ENCODE measurements at regions not wholly inside any gene's neighbourhood (a gene's known extent, or its start where the extent isn't known, plus 50 kb on each side); places are given as distances from the start of the nearest gene placed in this dataset.

GRCh38 chr9:19597176-19597575, 188.4 kb downstream of the ACER2 start:
- no peak overlapping the region for H3K4me3 ChIP-seq
- no peaks in the 10 kb centered on the region for H3K27me3 ChIP-seq
- no peak for DNase-seq (ENCODE audit: low spot score in 2 of 2)
- intact Hi-C loops (cut with DNase I): no loop called here
- H3K27ac ChIP-seq: no peak overlapping the region
- no peaks in the 10 kb centered on the region for H3K9me3 ChIP-seq
- no peak for TF ChIP-seq CTCF (IDR thresholded peaks at IDR 0.05)
- no peaks in the 10 kb centered on the region for H3K4me1 ChIP-seq
- no peaks in the 10 kb centered on the region for H3K36me3 ChIP-seq

- intact Hi-C loops (cut with DNase I): no loop called here
- Histone ChIP-seq H3K27me3 (no peaks in the 10 kb centered on the region), H3K4me1 (no peaks in the 10 kb centered on the region), H3K27ac (no peak overlapping the region), H3K36me3 (no peaks in the 10 kb centered on the region), H3K9me3 (no peaks in the 10 kb centered on the region), H3K4me3 (no peak overlapping the region)
- TF ChIP-seq CTCF (IDR thresholded peaks at IDR 0.05): no peak
- no peak for DNase-seq (ENCODE audit: low spot score in 2 of 2)
These were observed 186.2 kb downstream of the ACER2 start for GRCh38 chr9:19595003-19595402.

- Histone ChIP-seq H3K4me3 (no peak overlapping the region), H3K27me3 (no peaks in the 10 kb centered on the region), H3K9me3 (peaks cover 0 to 5% of the 10 kb centered on the region in 2 donors), H3K36me3 (no peaks in the 10 kb centered on the region), H3K4me1 (no peaks in the 10 kb centered on the region), H3K27ac (no peak overlapping the region)
- no peak for DNase-seq (ENCODE audit: low spot score in 2 of 2)
- TF ChIP-seq CTCF (IDR thresholded peaks at IDR 0.05): no peak
- intact Hi-C loops (cut with DNase I): no loop called here
These were observed 178.9 kb downstream of the ACER2 start for GRCh38 chr9:19587678-19588077.

- no peak overlapping the region for H3K4me3 ChIP-seq
- H3K27ac ChIP-seq: no peak overlapping the region
- DNase-seq (ENCODE audit: low spot score in 2 of 2): no peak
- no peaks in the 10 kb centered on the region for H3K36me3 ChIP-seq
- H3K9me3 ChIP-seq: peaks cover 0 to 5% of the 10 kb centered on the region in 2 donors
- H3K27me3 ChIP-seq: no peaks in the 10 kb centered on the region
- intact Hi-C loops (cut with DNase I): no loop called here
- no peaks in the 10 kb centered on the region for H3K4me1 ChIP-seq
- no peak for TF ChIP-seq CTCF (IDR thresholded peaks at IDR 0.05)
These were observed 175.1 kb downstream of the ACER2 start for GRCh38 chr9:19583890-19584289.

GRCh38 chr9:19577411-19577810, 168.6 kb downstream of the ACER2 start:
- Histone ChIP-seq H3K4me3 (no peak overlapping the region), H3K9me3 (no peaks in the 10 kb centered on the region), H3K36me3 (no peaks in the 10 kb centered on the region), H3K27ac (no peak overlapping the region), H3K4me1 (no peaks in the 10 kb centered on the region), H3K27me3 (no peaks in the 10 kb centered on the region)
- no peak for TF ChIP-seq CTCF (IDR thresholded peaks at IDR 0.05)
- intact Hi-C loops (cut with DNase I): no loop called here
- DNase-seq (ENCODE audit: low spot score in 2 of 2): no peak

- Histone ChIP-seq H3K4me3 (no peak overlapping the region), H3K9me3 (no peaks in the 10 kb centered on the region), H3K4me1 (no peaks in the 10 kb centered on the region), H3K27me3 (no peaks in the 10 kb centered on the region), H3K27ac (no peak overlapping the region), H3K36me3 (no peaks in the 10 kb centered on the region)
- DNase-seq (ENCODE audit: low spot score in 2 of 2): no peak
- TF ChIP-seq CTCF (IDR thresholded peaks at IDR 0.05): no peak
- intact Hi-C loops (cut with DNase I): no loop called here
These were observed 160.1 kb downstream of the ACER2 start for GRCh38 chr9:19568946-19569345.
